ENCODE measurements at regions not wholly inside any gene's neighbourhood (a gene's known extent, or its start where the extent isn't known, plus 50 kb on each side); places are given as distances from the start of the nearest gene placed in this dataset.
A peak's percentile ranks its signal among the peaks of the same experiment; 100 is the strongest.

DNA sequence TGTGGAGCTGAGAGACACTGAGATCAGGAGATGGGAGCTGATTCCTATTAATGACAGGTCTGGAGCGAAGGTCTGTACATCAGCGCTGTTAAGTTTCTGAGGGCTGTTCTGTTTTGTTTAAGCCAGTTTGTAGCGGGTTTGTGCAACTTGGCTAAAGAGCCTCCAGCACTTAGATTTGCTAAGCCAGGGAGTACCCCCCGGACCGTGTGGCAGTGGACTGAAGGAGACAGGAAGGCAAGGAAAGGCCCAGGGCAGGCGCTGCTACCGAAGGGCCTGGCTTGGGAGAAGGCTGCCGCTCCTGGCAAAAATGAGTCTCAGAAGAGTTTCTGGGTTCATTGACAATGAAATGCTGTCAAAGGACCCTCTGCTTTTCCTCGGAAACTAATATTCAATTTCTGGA is 139.3 kb upstream of the ZNF644 start:
- no peaks in the 10 kb centered on the region for H3K79me2 ChIP-seq (ENCODE audit: insufficient read depth, low read length)
- no peaks in the 10 kb centered on the region for H3K27me3 ChIP-seq (ENCODE audit: control insufficient read depth in 2 of 2, insufficient read depth in 2 of 2, low read length in 2 of 2)
- H3K9me3 ChIP-seq (replicated peaks in 1 of 2; ENCODE audit: control insufficient read depth in 1 of 2, insufficient read depth in 1 of 2, low read length in 2 of 2), result no peaks in the 10 kb centered on the region
- no peak overlapping the region for H3K27ac ChIP-seq (ENCODE audit: low read depth in 1 of 2, low read length in 2 of 2)
- Mint-ChIP-seq H3K4me3 (no peak overlapping the region), H3K36me3 (no peaks in the 10 kb centered on the region), H3K9me3 (peaks cover 0 to 2% (median 0%) of the 10 kb centered on the region in 7 donors), H3K27me3 (ENCODE audit: low read depth in 3 of 3) (peaks cover 3 to 5% (median 4%) of the 10 kb centered on the region in 3 donors), H3K4me1 (peaks cover 4% of the 10 kb centered on the region), H3K27ac (no peak overlapping the region)
- intact Hi-C loops (cut with micrococcal nuclease), result no loop called here
- H2AFZ ChIP-seq (ENCODE audit: insufficient read depth, low read depth, low read length, poor library complexity, severe bottlenecking), result no peak overlapping the region
- H3K9ac ChIP-seq (ENCODE audit: insufficient read depth, low read length, poor library complexity, severe bottlenecking), result no peak overlapping the region
- no peak overlapping the region for H3K4me3 ChIP-seq (replicated peaks in 1 of 3; ENCODE audit: low read depth in 2 of 3, low read length in 3 of 3)
- WGBS (ENCODE audit: insufficient coverage), result 89% methylated on average over 8 of the region's 9 CpGs
- H3K4me1 ChIP-seq (ENCODE audit: control insufficient read depth in 1 of 2, insufficient read depth in 2 of 2, low read length in 2 of 2), result no peaks in the 10 kb centered on the region
- H3K36me3 ChIP-seq (replicated peaks in 1 of 2; ENCODE audit: control insufficient read depth in 1 of 2, insufficient read depth in 2 of 2, low read length in 2 of 2), result no peaks in the 10 kb centered on the region
- H4K20me1 ChIP-seq (ENCODE audit: insufficient read depth, low read length), result no peaks in the 10 kb centered on the region
- DNase-seq, result no peak
- no peak overlapping the region for H3K4me2 ChIP-seq (replicated peaks; ENCODE audit: extremely low read depth, low read length, poor library complexity, severe bottlenecking)
- TF ChIP-seq, protein P1, sequence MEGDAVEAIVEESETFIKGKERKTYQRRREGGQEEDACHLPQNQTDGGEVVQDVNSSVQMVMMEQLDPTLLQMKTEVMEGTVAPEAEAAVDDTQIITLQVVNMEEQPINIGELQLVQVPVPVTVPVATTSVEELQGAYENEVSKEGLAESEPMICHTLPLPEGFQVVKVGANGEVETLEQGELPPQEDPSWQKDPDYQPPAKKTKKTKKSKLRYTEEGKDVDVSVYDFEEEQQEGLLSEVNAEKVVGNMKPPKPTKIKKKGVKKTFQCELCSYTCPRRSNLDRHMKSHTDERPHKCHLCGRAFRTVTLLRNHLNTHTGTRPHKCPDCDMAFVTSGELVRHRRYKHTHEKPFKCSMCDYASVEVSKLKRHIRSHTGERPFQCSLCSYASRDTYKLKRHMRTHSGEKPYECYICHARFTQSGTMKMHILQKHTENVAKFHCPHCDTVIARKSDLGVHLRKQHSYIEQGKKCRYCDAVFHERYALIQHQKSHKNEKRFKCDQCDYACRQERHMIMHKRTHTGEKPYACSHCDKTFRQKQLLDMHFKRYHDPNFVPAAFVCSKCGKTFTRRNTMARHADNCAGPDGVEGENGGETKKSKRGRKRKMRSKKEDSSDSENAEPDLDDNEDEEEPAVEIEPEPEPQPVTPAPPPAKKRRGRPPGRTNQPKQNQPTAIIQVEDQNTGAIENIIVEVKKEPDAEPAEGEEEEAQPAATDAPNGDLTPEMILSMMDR (IDR thresholded peaks at IDR 0.05), result no peak

DNA sequence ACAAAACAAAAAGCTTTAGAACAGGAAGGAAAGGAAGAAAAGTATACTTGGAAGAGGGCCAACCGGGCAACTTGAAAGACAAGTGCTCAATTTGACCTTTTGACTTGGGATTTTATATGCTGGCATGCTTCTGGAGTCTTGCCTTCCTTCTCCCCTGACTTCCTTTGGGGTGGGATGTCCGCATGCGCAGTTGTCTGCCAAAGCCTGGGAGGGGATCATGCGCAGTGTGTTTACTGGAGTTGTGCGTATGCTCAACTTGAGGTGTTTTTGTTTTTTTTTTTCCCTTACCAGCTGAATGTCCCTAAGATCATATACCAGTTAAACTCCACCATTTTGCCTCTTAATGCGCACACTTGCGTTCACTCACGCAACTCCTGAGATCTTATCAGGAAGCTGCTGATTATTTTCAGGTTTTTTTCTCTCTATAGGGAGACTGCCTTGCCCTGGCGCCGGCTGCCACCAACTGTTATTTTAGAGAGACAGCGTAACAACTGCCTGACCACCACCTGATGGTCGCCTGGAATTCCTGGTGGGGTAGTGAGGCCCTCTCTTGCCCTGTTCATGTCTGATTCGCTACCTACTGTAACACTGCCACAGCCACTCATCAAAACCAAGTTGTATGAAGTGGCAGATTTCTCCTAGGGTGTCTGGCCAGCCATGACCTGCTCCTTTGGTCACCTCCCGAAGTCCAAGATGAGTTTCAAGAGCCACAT is 138.7 kb upstream of the ZNF644 start:
- Histone ChIP-seq H2AFZ (ENCODE audit: insufficient read depth, low read depth, low read length, poor library complexity, severe bottlenecking) (no peak overlapping the region), H3K4me3 (replicated peaks in 1 of 3; ENCODE audit: low read depth in 2 of 3, low read length in 3 of 3) (no peak overlapping the region), H3K4me1 (ENCODE audit: control insufficient read depth in 1 of 2, insufficient read depth in 2 of 2, low read length in 2 of 2) (no peaks in the 10 kb centered on the region), H3K9me3 (replicated peaks in 1 of 2; ENCODE audit: control insufficient read depth in 1 of 2, insufficient read depth in 1 of 2, low read length in 2 of 2) (no peaks in the 10 kb centered on the region), H4K20me1 (ENCODE audit: insufficient read depth, low read length) (no peaks in the 10 kb centered on the region), H3K79me2 (ENCODE audit: insufficient read depth, low read length) (no peaks in the 10 kb centered on the region), H3K27me3 (ENCODE audit: control insufficient read depth in 2 of 2, insufficient read depth in 2 of 2, low read length in 2 of 2) (no peaks in the 10 kb centered on the region), H3K4me2 (replicated peaks; ENCODE audit: extremely low read depth, low read length, poor library complexity, severe bottlenecking) (no peak overlapping the region), H3K27ac (ENCODE audit: low read depth in 1 of 2, low read length in 2 of 2) (no peak overlapping the region), H3K36me3 (replicated peaks in 1 of 2; ENCODE audit: control insufficient read depth in 1 of 2, insufficient read depth in 2 of 2, low read length in 2 of 2) (no peaks in the 10 kb centered on the region), H3K9ac (ENCODE audit: insufficient read depth, low read length, poor library complexity, severe bottlenecking) (no peak overlapping the region)
- Mint-ChIP-seq H3K4me1 (peaks cover 4% of the 10 kb centered on the region), H3K9me3 (peaks cover 0 to 2% (median 0%) of the 10 kb centered on the region in 7 donors), H3K27ac (no peak overlapping the region), H3K4me3 (peak overlapping the region in 1 of 2 donors; percentile 36), H3K27me3 (ENCODE audit: low read depth in 3 of 3) (peaks cover 5 to 7% (median 6%) of the 10 kb centered on the region in 3 donors), H3K36me3 (no peaks in the 10 kb centered on the region)
- intact Hi-C loops (cut with micrococcal nuclease), result no loop called here
- 100% methylated on average over 1 of the region's 14 CpGs for WGBS (ENCODE audit: insufficient coverage)
- TF ChIP-seq, protein P1 (IDR thresholded peaks at IDR 0.05), result no peak
- DNase-seq, result no peak
